K562 (cell line): ENCODE measurements at regions not wholly inside any gene's neighbourhood (a gene's known extent, or its start where the extent isn't known, plus 50 kb on each side); places are given as distances from the start of the nearest gene placed in this dataset.

Source experiments
- CHD2 ChIP-seq: IDR thresholded peaks from 2 replicates; pipeline ENCODE4 v1.6.1; 2011; ENCODE audit warnings: low read depth, low read length
- DIDO1 ChIP-seq: fragments of 450-650 bp; IDR thresholded peaks from 2 replicates; pipeline ENCODE4 v1.6.1; 2016; ENCODE audit warnings: low read depth, missing biosample characterization, missing genetic modification characterization
- JUNB ChIP-seq: fragments of 450-650 bp; formaldehyde crosslinking; conservative IDR thresholded peaks from 2 replicates; pipeline ENCODE4 v1.4.0; 2020; ENCODE audit warnings: mild to moderate bottlenecking
- POLR2A ChIP-seq: fragments of 450-650 bp; conservative IDR thresholded peaks from 2 replicates; pipeline ENCODE4 v1.6.1; 2016
- SMAD3 ChIP-seq: fragments of 450-650 bp; formaldehyde crosslinking; conservative IDR thresholded peaks from 2 replicates; pipeline ENCODE4 v1.4.0; 2020; ENCODE audit warnings: mild to moderate bottlenecking
- ZNF274 ChIP-seq: IDR thresholded peaks from 2 replicates; pipeline ENCODE4 v1.6.1; 2011; ENCODE audit warnings: low read depth, mild to moderate bottlenecking, low read length, moderate library complexity, borderline replicate concordance
- ZNF41 ChIP-seq: fragments of 250-450 bp; sonication (Bioruptor Pico); conservative IDR thresholded peaks from 2 replicates; pipeline ENCODE4 v1.4.0; 2020; ENCODE audit warnings: mild to moderate bottlenecking
- TF ChIP-seq, protein P1 (sequence below), 3 experiments: IDR thresholded peaks in 2 of 3; conservative IDR thresholded peaks in 1 of 3; 2 replicates each; pipeline ENCODE4 v1.5.1; 2011 to 2012; ENCODE audit warnings: low read length in 3 of 3, mild to moderate bottlenecking in 3 of 3, control low read depth in 2 of 3, improper control_type of control experiment in 1 of 3, inconsistent platforms in 1 of 3, low read depth in 1 of 3, mixed read lengths in 1 of 3, moderate library complexity in 1 of 3; ENCODE audit not compliant: insufficient read depth in 2 of 3
- TF ChIP-seq, protein P2 (sequence below): fragments of 250-450 bp; sonication (Bioruptor Pico); IDR thresholded peaks from 2 replicates; pipeline ENCODE4 v1.4.0; 2020
- TF ChIP-seq, protein P3 (sequence below): sonication (generic); formaldehyde crosslinking; IDR thresholded peaks from 2 replicates; pipeline ENCODE4 v1.9.0; 2022; ENCODE audit warnings: mild to moderate bottlenecking, missing genetic modification reagents

- TF ChIP-seq, protein P1, sequence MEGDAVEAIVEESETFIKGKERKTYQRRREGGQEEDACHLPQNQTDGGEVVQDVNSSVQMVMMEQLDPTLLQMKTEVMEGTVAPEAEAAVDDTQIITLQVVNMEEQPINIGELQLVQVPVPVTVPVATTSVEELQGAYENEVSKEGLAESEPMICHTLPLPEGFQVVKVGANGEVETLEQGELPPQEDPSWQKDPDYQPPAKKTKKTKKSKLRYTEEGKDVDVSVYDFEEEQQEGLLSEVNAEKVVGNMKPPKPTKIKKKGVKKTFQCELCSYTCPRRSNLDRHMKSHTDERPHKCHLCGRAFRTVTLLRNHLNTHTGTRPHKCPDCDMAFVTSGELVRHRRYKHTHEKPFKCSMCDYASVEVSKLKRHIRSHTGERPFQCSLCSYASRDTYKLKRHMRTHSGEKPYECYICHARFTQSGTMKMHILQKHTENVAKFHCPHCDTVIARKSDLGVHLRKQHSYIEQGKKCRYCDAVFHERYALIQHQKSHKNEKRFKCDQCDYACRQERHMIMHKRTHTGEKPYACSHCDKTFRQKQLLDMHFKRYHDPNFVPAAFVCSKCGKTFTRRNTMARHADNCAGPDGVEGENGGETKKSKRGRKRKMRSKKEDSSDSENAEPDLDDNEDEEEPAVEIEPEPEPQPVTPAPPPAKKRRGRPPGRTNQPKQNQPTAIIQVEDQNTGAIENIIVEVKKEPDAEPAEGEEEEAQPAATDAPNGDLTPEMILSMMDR (IDR thresholded peaks at IDR 0.05 in 2 of 3, conservative IDR thresholded peaks at IDR 0.05 in 1 of 3; ENCODE audit: insufficient read depth in 2 of 3, low read depth in 1 of 3, low read length in 3 of 3), result no peak
- TF ChIP-seq, protein P2, sequence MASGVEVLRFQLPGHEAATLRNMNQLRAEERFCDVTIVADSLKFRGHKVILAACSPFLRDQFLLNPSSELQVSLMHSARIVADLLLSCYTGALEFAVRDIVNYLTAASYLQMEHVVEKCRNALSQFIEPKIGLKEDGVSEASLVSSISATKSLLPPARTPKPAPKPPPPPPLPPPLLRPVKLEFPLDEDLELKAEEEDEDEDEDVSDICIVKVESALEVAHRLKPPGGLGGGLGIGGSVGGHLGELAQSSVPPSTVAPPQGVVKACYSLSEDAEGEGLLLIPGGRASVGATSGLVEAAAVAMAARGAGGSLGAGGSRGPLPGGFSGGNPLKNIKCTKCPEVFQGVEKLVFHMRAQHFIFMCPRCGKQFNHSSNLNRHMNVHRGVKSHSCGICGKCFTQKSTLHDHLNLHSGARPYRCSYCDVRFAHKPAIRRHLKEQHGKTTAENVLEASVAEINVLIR, result no peak
- TF ChIP-seq DIDO1 (tag), result no peak
- TF ChIP-seq, protein P3, sequence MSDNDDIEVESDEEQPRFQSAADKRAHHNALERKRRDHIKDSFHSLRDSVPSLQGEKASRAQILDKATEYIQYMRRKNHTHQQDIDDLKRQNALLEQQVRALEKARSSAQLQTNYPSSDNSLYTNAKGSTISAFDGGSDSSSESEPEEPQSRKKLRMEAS, result no peak
- TF ChIP-seq JUNB, result no peak
- TF ChIP-seq ZNF41 (CRISPR knock-in tag), result no peak
- TF ChIP-seq SMAD3, result no peak
- no peak for TF ChIP-seq CHD2
- TF ChIP-seq ZNF274, result no peak
- no peak for TF ChIP-seq POLR2A
Observed at GRCh38 chr16:66120656-66121055, 245.8 kb upstream of the CDH5 start.
